ENCODE measurements at regions not wholly inside any gene's neighbourhood (a gene's known extent, or its start where the extent isn't known, plus 50 kb on each side); places are given as distances from the start of the nearest gene placed in this dataset.

DNA sequence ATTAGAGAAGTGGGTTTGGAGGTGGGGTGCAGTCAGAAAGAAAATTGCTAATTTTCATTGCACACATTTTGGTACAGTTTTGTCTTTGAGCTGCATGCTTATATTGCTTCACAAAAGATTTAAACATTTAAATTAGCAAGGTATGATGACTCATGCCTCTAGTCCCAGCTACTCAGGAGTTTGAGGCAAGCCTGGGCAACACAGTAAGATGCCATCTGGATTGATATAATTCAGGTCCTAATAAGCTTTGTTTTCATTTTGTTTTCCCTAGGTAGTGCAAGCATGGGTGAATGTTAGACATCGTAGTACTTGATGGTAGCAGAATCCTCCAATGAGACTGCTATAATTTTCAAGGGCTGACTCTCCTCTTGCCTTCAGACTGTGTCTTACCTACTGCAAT is 396.7 kb upstream of the RGPD4 start:
- Histone ChIP-seq H4K20me1 (ENCODE audit: control insufficient read depth, insufficient read depth, low read depth, low read length) (no peaks in the 10 kb centered on the region), H3K9me3 (ENCODE audit: control insufficient read depth, insufficient read depth, low read length) (no peaks in the 10 kb centered on the region), H3K79me2 (ENCODE audit: control insufficient read depth, low read length) (no peaks in the 10 kb centered on the region), H3F3A (ENCODE audit: control insufficient read depth, insufficient read depth) (no peaks in the 10 kb centered on the region), H3K36me3 (ENCODE audit: control insufficient read depth, low read length) (no peaks in the 10 kb centered on the region), H3K27me3 (ENCODE audit: control insufficient read depth, low read length) (no peaks in the 10 kb centered on the region), H3K9me2 (replicated peaks; ENCODE audit: control insufficient read depth, low read length) (no peaks in the 10 kb centered on the region), H3K4me1 (ENCODE audit: control insufficient read depth, low read length) (no peaks in the 10 kb centered on the region), H3K27ac (ENCODE audit: low read depth, low read length) (no peak overlapping the region), H3K4me3 (ENCODE audit: low read length) (no peak overlapping the region), H3K4me2 (ENCODE audit: low read length) (no peak overlapping the region)
- no peak for TF ChIP-seq EZH2phosphoT487 (IDR thresholded peaks at IDR 0.05; ENCODE audit: borderline replicate concordance, low read length)
- TF ChIP-seq, protein P1, sequence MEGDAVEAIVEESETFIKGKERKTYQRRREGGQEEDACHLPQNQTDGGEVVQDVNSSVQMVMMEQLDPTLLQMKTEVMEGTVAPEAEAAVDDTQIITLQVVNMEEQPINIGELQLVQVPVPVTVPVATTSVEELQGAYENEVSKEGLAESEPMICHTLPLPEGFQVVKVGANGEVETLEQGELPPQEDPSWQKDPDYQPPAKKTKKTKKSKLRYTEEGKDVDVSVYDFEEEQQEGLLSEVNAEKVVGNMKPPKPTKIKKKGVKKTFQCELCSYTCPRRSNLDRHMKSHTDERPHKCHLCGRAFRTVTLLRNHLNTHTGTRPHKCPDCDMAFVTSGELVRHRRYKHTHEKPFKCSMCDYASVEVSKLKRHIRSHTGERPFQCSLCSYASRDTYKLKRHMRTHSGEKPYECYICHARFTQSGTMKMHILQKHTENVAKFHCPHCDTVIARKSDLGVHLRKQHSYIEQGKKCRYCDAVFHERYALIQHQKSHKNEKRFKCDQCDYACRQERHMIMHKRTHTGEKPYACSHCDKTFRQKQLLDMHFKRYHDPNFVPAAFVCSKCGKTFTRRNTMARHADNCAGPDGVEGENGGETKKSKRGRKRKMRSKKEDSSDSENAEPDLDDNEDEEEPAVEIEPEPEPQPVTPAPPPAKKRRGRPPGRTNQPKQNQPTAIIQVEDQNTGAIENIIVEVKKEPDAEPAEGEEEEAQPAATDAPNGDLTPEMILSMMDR (IDR thresholded peaks at IDR 0.05; ENCODE audit: low read depth, low read length, poor library complexity, severe bottlenecking): no peak

DNA sequence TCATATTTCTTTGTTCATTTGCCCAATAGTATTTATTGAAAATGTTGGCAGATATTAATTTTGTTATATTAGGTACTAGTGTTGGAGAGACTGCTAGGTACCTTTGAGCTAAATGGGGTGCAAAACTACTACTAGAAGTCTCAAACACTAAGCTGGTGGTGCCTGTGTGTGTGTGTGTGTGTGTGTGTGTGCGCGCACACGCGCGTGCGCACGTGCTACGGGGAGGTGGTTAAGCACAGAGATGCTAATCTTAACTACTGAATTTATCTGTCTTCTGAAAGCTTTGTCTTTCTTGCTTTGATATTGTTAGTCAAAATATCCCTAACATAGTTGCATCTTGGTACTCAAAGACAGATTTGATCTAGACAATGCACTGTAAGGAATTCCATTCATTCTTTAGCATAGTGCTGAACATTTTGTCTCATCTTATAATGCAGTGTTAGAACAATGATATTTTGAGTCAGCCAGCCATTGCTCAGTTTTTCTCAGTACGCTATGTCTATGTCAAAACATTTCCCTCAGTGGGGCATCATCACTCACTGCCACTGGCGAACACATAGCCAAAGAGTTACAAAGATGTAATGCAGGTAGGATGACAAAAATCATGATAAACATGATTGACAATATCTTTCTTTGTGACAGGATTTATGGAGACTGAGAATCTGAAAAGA is 396.0 kb upstream of the RGPD4 start:
- Histone ChIP-seq H3K4me3 (ENCODE audit: low read length) (no peak overlapping the region), H3K4me1 (ENCODE audit: control insufficient read depth, low read length) (no peaks in the 10 kb centered on the region), H4K20me1 (ENCODE audit: control insufficient read depth, insufficient read depth, low read depth, low read length) (no peaks in the 10 kb centered on the region), H3K9me3 (ENCODE audit: control insufficient read depth, insufficient read depth, low read length) (no peaks in the 10 kb centered on the region), H3K79me2 (ENCODE audit: control insufficient read depth, low read length) (no peaks in the 10 kb centered on the region), H3K9me2 (replicated peaks; ENCODE audit: control insufficient read depth, low read length) (no peaks in the 10 kb centered on the region), H3K27me3 (ENCODE audit: control insufficient read depth, low read length) (no peaks in the 10 kb centered on the region), H3K4me2 (ENCODE audit: low read length) (no peak overlapping the region), H3K27ac (ENCODE audit: low read depth, low read length) (no peak overlapping the region), H3F3A (ENCODE audit: control insufficient read depth, insufficient read depth) (no peaks in the 10 kb centered on the region), H3K36me3 (ENCODE audit: control insufficient read depth, low read length) (no peaks in the 10 kb centered on the region)
- no peak for TF ChIP-seq EZH2phosphoT487 (IDR thresholded peaks at IDR 0.05; ENCODE audit: borderline replicate concordance, low read length)
- TF ChIP-seq, protein P1 (IDR thresholded peaks at IDR 0.05; ENCODE audit: low read depth, low read length, poor library complexity, severe bottlenecking): no peak

DNA sequence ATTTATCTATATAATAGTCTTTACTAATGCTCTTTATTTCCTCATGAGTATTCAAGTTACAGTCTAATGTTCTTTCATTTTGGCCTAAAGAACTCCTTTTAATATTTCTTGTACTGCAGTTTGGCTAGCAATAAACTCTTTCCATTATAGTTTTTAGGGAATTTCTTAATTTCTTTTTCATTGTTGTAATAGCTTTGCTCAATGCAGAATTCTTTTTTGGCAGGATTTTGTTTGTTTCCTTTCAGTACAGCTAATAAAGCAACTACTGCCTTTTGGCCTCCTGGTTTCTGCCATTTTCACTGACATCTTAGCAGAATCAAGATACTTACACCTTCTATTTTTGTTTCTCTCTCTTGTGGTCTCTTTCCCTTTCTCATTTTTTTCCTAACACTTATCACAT is 390.4 kb upstream of the RGPD4 start:
- H3K9me2 ChIP-seq (replicated peaks; ENCODE audit: control insufficient read depth, low read length): no peaks in the 10 kb centered on the region
- no peaks in the 10 kb centered on the region for H3K9me3 ChIP-seq (ENCODE audit: control insufficient read depth, insufficient read depth, low read length)
- no peak overlapping the region for H3K4me3 ChIP-seq (ENCODE audit: low read length)
- no peaks in the 10 kb centered on the region for H3K4me1 ChIP-seq (ENCODE audit: control insufficient read depth, low read length)
- H3K27me3 ChIP-seq (ENCODE audit: control insufficient read depth, low read length): no peaks in the 10 kb centered on the region
- no peaks in the 10 kb centered on the region for H4K20me1 ChIP-seq (ENCODE audit: control insufficient read depth, insufficient read depth, low read depth, low read length)
- no peak overlapping the region for H3K27ac ChIP-seq (ENCODE audit: low read depth, low read length)
- no peak for TF ChIP-seq EZH2phosphoT487 (IDR thresholded peaks at IDR 0.05; ENCODE audit: borderline replicate concordance, low read length)
- TF ChIP-seq, protein P1 (IDR thresholded peaks at IDR 0.05; ENCODE audit: low read depth, low read length, poor library complexity, severe bottlenecking): no peak
- no peak overlapping the region for H3K4me2 ChIP-seq (ENCODE audit: low read length)
- no peaks in the 10 kb centered on the region for H3K79me2 ChIP-seq (ENCODE audit: control insufficient read depth, low read length)
- H3K36me3 ChIP-seq (ENCODE audit: control insufficient read depth, low read length): no peaks in the 10 kb centered on the region
- no peaks in the 10 kb centered on the region for H3F3A ChIP-seq (ENCODE audit: control insufficient read depth, insufficient read depth)
